ENCODE measurements at regions not wholly inside any gene's neighbourhood (a gene's known extent, or its start where the extent isn't known, plus 50 kb on each side); places are given as distances from the start of the nearest gene placed in this dataset.

- no peak for DNase-seq
Measured at GRCh38 chr2:18503376-18504228, 56.9 kb downstream of the RDH14 start.

- no peak for DNase-seq
Measured at GRCh38 chr2:18502142-18502541, 58.3 kb downstream of the RDH14 start.

- no peak for DNase-seq
Measured at GRCh38 chr2:18501729-18502128, 58.7 kb downstream of the RDH14 start.

GRCh38 chr2:18501156-18501555 is 59.3 kb downstream of the RDH14 start:
- no peak for DNase-seq

GRCh38 chr2:18500333-18500732 is 60.1 kb downstream of the RDH14 start:
- DNase-seq: no peak

GRCh38 chr2:18498531-18498930 is 61.9 kb downstream of the RDH14 start:
- no peak for DNase-seq

- no peak for DNase-seq
Measured at GRCh38 chr2:18496516-18496915, 63.9 kb downstream of the RDH14 start.

GRCh38 chr2:18495058-18495457 is 65.4 kb downstream of the RDH14 start:
- DNase-seq: no peak

- DNase-seq: no peak
Measured at GRCh38 chr2:18492721-18493120, 67.7 kb downstream of the RDH14 start.

GRCh38 chr2:18491577-18491976 is 68.9 kb downstream of the RDH14 start:
- no peak for DNase-seq

- no peak for DNase-seq
Measured at GRCh38 chr2:18490901-18491300, 69.6 kb downstream of the RDH14 start.

GRCh38 chr2:18487106-18487913 is 73.1 kb downstream of the RDH14 start:
- DNase-seq: no peak

- DNase-seq: no peak
Measured at GRCh38 chr2:18484625-18485024, 75.8 kb downstream of the RDH14 start.

GRCh38 chr2:18483896-18484295 is 76.6 kb downstream of the RDH14 start:
- DNase-seq: no peak

GRCh38 chr2:18482666-18483065 is 77.8 kb downstream of the RDH14 start:
- DNase-seq: no peak

- no peak for DNase-seq
Measured at GRCh38 chr2:18479947-18480369, 80.5 kb downstream of the RDH14 start.

- DNase-seq: no peak
Measured at GRCh38 chr2:18477293-18477692, 83.2 kb downstream of the RDH14 start.

- no peak for DNase-seq
Measured at GRCh38 chr2:18476484-18476883, 84.0 kb downstream of the RDH14 start.

GRCh38 chr2:18475884-18476283 is 84.6 kb downstream of the RDH14 start:
- DNase-seq: no peak

- DNase-seq: no peak
Measured at GRCh38 chr2:18474700-18475099, 85.8 kb downstream of the RDH14 start.

- DNase-seq: no peak
Measured at GRCh38 chr2:18473241-18474181, 86.9 kb downstream of the RDH14 start.

GRCh38 chr2:18467749-18468360 is 92.6 kb downstream of the RDH14 start:
- no peak for DNase-seq
